ENCODE measurements at regions not wholly inside any gene's neighbourhood (a gene's known extent, or its start where the extent isn't known, plus 50 kb on each side); places are given as distances from the start of the nearest gene placed in this dataset.
"Not testable (repeated sequence)": the region's sequence is repeated elsewhere in the genome, so short reads cannot be mapped to it uniquely, and the experiment has no call there.

DNA sequence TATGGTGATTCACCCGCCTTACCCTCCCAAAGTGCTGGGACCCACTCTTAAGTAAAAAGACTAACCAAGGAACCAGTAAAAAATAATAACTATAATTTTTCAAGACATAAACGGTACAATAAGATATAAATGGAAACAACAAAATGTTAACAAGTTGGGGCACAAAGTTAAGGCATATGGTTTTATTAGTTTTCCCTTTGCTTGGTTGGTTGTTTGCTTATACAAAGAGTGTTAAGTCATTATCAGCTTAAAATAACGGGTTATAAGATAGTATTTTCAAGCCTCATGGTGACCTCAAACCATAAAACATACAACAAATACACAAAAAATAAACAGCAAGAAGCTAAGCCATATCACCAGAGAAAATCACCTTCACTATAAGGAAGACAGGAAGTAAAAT, 406.1 kb downstream of the SEC23A start:
- DNase-seq, result no peak

DNA sequence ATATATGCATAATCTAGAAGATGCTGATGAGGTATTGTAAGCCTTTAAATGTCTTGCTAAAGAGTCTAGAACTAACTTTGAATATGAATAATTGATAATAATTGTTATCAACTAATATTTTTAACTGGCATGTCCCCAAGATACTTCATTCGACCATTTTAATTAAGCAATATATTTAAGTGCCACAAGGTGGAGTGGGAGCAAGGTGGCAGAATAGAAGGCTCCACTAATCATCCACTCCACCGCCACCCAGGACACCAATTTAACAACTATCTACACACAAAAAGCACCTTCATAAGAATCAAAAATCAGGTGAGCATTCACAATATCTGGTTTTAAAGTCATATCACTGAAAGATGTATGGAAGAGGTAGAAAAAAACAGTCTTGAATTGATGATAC, 409.6 kb downstream of the SEC23A start:
- DNase-seq, result no peak

DNA sequence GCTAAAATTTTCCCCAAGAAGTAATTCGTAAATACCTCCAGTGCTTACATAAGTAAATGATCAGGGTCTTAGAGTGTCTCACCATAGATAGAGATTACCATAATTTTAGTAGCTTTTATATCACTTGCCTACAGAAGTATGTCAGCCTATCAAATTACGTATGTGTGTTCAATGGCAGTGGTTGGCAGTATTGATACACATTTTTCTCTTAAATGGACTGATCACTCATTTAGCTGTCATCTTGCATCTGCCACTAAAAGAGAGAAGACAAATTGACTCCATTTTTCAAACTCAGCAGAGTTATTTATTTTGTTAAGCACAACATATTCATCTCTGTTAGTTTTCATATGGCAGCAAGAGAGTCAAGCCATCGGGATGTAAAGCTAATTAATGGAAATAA, 413.1 kb upstream of the CLEC14A start:
- DNase-seq, result no peak

DNA sequence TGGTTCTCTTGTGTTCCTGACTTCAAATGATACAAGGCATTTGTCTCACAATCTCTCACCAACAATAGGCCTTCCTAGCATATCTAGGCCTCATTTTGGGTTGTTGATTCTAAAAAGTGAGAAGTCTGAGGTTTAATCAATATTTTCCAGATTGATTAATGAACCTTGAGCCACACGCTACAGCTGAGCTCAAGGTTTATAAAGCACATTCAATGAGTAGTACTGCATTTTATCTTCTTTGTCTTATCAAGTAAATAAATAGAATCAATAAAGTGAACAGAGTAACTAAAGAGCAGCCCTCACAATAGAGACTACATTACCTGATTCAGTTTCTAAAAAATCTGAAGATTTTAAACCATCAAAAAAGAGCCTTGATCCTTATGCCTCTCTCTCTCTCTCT, 407.5 kb upstream of the CLEC14A start:
- DNase-seq, result no peak

DNA sequence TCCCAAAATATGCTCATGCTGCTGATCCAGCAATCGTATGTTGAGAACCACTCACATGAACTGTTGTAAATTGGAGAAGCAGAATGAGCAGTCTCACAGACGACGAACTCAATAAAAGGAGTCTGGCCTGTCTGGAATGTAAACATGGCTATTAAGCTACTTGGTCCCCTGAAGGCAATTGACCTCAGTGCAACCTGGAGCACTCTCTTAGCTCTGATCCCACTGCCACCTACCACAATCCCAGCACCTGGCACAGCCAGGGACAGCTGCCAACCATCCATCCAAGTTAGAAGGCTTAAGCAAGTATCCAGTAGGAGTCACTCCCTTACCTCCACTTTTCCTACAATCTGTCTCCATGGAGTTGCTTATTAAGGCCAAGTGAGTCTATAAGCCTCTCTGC, 406.9 kb upstream of the CLEC14A start:
- DNase-seq, result no peak

DNA sequence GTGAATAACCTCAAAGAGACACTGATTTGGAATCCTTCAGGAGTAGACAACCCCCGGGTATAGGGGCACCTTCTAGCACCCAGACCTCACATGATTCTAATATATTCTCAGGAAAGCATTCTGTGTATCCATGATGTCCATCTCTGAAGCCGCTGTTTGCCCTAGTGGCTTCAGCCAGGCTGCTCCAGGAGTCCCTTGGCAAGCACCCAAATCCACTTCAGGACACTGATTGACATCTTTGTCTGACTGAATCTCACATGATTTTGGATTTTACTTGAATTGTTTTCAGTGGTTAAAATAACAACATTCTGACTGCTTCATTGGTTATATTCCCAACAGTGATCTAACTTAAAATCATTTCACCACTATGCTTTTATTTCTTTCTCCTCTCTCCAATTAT, 390.5 kb upstream of the CLEC14A start:
- no peak for DNase-seq

DNA sequence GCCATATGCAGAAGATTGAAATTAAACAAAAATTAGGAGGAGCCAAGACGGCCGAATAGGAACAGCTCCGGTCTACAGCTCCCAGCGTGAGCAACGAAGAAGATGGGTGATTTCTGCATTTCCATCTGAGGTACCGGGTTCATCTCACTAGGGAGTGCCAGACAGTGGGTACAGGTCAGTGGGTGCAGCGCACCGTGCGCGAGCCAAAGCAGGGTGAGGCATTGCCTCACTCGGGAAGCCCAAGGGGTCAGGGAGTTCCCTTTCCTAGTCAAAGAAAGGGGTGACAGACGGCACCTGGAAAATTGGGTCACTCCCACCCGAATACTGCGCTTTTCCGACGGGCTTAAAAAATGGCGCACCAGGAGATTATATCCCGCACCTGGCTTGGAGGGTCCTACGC, 379.0 kb upstream of the CLEC14A start:
- not testable (repeated sequence) for DNase-seq

DNA sequence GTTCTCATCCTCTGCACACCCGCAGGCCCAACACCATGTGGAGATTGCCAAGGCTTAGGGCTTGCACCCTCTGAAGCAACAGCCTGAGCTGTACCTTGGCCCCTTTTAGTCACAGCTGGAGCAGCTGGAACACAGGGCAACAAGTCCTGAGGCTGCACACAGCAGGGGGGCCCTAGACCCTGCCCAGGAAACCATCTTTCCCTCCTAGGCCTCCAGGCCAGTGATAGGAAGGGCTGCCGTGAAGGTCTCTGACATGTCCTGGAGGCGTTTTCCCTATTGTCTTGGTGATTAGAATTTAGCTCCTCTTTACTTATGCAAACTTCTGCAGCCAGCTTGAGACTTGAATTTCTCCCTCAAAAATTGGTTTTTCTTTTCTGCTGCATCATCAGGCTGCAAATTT, 373.5 kb upstream of the CLEC14A start:
- no peak for DNase-seq

DNA sequence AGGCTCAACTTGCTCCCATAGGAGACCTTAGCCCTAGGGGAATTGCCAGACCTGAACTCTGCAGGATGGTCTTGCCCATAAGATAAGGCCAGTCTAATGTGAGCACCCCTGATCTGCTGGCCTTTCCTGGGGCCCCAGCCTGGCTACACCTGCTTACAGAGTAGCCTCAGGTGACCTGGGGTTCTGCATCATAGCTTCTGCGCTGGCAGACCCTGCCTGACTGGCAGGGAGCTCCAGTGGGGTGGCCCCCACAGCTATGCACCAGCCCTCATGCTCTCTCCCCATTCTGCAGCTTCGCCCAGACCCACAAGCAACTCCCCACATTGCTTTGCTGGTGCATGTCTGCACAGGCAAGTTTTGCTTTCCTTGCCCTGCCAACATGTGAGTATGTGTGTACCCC, 371.3 kb upstream of the CLEC14A start:
- DNase-seq, result no peak

DNA sequence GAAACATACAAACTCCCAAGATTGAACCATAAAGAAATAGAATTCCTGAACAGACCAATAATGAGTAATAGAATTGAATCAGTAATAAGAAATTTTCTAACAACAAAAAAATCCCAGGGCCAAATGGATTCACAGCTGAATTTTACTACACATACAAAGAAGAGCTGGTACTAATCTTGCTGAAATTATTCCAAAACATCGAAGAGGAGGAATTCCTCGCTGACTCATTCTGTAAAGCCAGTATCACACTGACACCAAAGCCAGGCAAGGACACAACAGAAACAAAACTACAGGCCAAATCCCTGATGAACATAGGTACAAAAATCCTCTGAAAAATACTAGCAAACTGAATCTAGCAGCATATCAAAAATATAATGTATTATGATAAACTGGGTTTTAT, 367.8 kb upstream of the CLEC14A start:
- DNase-seq, result no peak

DNA sequence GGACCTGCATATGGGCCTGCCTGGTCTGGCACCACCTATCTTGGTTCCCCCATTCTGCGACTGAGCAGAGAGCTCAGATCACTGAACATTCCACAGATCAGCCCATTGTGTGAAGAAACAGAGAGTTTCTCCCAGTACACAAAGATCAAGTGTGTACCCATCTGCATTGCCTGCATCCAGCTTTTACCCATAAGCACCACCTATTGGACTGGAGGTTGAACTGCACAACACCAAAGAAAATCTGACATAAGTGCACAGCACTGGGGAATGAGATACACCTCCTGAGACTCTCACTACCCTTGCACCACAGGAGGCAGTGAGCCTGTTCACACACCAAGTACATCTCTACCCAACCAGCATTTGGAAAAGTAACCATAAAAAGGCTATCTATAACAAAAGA, 362.6 kb upstream of the CLEC14A start:
- DNase-seq, result no peak

DNA sequence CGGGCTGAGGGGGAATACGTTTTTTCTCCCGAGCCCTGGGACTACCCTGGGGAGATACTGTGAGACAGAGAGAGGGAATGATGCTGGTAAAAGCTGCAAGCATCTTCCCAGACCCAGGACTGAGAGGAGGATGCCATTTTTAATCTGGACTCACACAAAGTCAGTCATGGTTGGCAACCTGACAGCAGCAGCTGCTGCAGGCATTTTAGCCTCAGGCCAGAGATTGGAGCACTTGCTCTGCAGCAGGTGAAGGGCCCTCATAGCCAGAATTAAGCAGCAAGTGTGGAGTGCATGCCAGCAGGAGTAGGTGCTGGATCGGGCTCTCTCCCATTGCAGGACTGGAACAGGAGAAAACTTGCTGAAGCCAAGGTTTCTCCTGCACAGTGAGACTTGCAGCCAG, 361.1 kb upstream of the CLEC14A start:
- DNase-seq, result no peak

DNA sequence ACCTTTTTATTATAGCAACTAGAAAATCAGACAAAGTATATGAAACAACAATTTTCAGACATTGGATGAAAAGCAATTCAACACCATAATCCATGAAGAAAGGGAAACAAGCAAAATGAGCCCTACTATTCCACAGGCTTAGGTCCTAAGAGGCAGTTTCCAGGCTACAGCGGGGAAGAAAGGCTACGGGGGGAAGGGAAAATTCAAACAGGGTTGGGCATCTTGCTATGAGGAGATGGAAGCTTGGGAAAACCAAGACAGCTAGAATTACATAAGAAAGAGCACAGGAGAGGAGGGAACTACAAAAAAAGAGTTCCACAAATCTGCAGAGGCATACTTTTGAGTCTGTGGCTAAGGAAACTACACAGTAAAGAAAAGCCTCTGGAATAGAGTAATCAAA, 356.0 kb upstream of the CLEC14A start:
- no peak for DNase-seq

DNA sequence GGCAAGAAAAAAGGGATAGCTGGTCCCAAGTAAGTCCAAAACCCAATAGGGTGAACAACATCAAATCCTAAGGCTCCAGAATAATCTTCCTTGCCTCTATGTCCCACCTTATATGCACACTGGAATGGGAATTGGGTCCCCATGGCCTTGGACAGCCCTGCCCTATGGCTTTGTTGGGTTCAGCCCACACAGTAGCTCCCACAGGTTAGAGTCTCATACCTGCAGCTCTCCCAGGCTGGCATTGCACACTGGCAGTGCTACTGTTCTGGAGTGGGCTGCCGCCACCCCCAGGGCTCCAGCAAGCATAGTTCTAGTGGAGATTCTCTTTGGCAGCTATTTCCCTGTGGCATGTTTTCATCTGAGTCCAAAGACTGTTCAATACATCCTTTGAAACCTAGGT, 352.4 kb upstream of the CLEC14A start:
- no peak for DNase-seq

DNA sequence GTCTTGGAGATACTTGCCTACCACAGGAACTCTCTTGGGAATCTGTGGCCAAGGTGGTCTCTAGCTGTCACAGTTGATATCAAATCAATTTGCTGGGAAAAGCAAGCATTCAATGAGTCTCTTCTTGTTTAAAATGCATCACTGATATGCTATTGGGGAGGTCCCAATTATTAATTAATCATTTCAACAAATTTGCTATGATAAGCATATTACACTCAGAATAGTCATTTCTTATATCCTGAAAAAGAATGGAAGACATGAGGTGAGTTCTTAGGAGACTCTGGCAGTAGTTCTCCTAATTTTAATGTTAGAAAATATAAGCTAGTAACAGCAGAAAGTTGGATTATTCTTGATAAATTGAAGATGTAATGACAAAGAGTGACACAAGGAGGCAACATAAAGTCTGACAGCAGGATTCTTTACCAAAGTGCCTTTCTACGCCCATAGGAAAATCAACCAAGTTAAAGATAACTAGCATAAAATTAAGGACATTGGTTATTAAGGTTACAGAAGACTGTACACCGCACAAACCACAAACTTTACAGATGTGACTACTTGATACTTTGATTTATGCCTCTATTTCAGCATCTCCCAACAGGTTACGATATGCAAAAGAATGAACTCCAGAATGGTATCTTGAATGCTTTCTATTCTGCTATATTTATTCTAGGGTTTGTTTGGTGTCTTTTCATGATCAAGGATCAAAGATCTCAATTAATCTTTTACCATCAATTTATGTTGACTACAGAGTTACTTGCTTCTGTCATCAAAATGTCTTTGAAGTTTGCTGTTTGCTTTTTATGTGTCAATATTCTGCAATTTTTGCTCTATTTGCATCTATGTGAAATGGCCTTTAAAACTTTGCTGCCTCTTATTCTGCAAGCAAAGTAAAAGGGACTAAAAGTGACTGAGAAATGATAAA, 349.6 kb upstream of the CLEC14A start:
- DNase-seq, result no peak

DNA sequence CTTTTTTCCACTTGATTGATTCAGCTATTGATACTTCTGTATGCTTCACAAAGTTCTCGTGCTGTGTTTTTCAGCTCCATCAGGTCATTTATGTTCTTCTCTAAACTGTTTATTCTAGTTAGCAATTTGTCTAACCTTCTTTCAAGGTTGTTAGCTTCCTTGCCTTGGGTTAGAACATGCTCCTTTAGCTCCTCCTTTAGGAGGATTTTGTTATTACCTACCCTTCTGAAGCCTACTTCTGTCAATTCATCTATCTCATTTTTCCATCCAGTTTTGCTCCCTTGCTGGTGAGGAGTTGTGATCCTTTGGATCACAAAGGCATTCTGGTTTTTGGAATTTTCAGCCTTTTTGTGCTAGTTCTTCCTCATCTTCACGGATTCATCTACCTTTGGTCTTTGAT, 344.7 kb upstream of the CLEC14A start:
- not testable (repeated sequence) for DNase-seq

DNA sequence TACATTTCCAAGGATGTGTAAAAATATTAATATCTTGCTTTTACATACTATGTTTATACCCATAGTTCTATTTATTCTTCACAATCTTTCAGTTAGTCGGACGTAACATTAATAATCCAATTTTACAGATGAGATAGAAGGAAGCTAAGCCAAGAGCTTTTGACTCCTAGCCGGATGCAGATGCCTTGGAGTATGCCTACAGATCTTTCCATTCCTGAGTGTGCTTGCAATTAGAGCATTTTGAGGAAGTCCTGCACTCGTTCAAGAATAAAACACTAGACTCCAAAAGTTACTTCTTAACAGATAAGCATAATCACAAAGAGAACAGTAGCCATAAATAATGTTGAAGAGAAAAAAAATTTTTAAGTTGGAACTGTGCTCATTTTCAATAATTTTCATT, 337.6 kb upstream of the CLEC14A start:
- DNase-seq, result no peak

DNA sequence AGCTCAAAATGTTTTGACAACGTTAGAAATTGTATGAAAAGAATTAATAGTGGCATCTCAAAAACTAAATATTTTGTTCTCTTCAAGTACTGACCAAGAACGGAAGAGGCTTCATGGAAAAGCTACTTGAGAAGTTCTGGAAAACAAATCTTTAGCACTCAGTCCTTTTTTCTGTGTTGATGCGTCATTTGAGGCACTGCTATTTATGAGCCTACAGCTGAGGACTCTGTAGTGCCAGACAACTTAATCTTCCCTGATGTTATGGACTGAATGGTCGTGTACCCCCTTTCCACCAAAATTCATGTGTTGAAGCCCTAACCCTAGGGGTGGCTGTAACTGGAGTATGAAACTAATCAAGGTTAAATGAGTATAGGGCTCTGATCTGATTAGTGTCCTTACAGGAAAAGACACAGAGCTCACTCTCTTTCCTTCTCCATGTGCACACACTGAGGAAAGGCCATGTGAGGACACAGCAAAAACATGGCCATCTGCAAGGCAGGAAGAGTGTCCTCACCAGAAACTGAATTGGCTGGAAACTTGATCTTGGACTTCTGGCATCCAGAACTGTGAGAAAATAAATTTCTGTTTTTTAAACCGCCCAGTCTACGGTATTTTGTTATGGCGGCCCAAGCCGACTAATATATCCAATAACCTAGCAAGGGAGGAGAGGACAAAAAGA, 337.0 kb upstream of the CLEC14A start:
- no peak for DNase-seq

DNA sequence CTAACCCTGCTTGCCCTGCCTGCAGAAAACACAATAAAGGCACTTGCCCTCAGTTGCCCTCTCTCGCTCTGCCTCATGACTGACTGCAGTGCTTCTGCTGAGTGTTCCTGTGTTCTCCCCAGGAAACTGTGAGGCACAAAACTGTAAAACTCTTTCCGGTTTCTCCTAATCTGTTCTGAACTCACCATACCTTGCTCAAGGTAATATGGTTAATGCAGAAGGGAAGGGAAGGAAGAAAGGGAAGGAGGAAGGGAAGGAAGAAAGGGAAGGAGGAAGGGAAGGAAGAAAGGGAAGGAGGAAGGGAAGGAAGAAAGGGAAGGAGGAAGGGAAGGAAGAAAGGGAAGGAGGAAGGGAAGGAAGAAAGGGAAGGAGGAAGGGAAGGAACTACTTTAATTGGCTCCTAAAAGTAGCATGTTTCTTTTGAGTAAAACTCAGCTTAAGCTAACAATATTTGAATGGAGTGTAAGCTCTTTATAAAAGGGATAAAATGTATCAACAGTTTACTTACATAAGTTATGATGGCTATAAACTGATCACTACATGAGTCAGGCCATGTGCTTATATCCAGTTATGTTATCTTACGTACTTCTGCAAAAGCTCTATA, 334.0 kb upstream of the CLEC14A start:
- no peak for DNase-seq

DNA sequence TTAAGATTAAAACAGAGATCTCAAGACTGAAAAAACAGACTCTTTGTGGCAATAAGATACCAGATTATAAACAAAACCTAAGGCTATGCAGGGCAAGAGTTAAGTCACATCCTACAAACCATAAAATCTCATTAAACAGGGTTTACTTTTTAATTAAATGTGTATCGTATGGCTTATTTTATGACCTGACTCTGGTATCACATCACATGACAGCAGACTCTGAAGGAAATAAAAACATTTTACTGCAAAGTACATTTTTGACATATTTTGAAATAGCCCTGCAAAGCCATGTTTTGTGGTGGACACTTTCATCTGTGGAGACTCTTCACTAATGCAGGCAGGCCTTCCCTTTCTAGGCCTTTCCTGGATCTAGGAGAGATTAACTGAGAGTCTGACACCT, 327.6 kb upstream of the CLEC14A start:
- DNase-seq, result no peak

DNA sequence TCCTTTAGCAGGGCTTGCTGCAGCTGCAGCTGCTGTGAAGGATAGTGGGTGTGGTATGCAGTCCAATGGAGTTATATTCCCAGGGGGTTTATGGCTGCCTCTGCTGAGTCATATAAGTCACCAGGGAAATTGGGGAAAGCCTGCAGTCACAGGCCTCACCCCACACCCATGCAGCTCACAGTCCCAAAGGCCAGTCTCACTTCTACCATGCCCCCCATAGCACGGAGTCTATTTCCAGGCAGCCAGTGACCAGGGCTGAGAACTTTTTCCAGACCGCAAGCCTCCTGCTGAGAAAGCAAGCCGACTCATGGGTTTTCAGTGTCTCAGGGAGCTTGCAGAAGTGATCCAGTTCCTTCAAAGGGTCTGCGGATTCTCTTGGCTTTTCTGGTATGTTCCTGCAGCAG, 322.4 kb upstream of the CLEC14A start:
- no peak for DNase-seq

DNA sequence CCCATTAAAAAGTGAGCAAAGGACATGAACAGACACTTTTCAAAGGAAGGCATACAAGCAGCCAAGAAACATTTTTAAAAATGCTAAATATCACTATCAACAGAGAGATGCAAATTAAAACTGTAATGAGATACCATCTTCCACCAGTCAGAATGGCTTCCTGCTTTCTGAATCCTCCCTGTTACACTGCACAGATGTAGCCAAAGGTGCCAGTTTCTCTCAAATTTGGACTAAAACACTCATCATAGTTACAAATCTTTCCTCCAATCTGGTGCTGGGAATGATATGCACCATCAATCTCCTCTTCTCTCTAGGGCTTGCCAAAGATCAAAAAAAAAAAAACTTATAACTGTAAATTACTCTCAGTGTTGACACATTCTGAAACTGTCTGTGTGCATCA, 311.8 kb upstream of the CLEC14A start:
- DNase-seq, result no peak

DNA sequence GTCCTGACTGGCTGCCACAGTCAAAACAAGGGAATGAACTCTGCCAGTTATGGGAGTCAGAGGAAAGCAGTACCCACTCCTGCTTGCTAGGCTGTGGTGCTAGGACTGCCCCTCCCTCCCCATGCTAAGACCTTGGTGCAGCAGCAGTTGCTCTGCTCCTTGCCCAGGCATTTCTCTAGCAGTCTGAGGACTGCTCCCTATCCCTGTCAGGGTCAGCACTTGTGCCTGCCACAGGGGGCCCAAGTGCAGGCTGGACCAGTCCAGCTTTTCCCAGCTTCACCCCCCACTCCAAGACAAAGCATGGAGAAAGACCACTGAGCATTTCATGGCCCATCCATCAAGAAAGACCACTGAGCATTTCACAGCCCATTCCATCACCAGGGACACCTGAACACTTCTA, 305.8 kb upstream of the CLEC14A start:
- no peak for DNase-seq

DNA sequence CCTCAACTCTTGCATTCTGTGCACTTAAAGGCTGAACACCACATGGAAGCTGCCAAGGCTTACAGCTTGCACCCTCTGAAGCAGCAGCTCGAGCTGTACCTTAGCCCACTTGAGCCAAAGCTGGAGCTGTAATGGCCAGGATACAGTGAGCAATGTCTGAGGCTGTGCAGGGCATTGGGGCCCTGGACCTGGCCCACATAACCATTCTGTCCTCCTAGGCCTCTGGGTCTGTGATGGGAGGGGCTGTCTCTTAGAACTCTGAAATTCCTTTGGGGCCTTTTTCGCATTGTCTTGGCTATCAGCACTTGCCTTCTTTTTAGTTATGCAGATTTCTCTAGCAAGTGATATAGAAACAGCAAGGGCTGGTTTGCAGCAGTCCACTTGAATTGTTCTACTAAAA, 303.8 kb upstream of the CLEC14A start:
- no peak for DNase-seq

Data from activated T-cell treated with anti-CD3 and anti-CD28 coated beads for 4 hours (primary cell).